ENCODE measurements at regions not wholly inside any gene's neighbourhood (a gene's known extent, or its start where the extent isn't known, plus 50 kb on each side); places are given as distances from the start of the nearest gene placed in this dataset.

- H3K4me3 ChIP-seq (ENCODE audit: low read depth, low read length), result no peak overlapping the region
- no peak for DNase-seq (ENCODE audit: low read depth, low spot score)
- TF ChIP-seq CTCF (IDR thresholded peaks at IDR 0.05; ENCODE audit: low read depth, low read length), result no peak
- in situ Hi-C loops (cut with HindIII; ENCODE audit: low sequenced_read_pairs), result no loop called here
Observed at GRCh38 chr3:78134496-78134895, 1094.6 kb downstream of the ROBO2 start.

- in situ Hi-C loops (cut with HindIII; ENCODE audit: low sequenced_read_pairs), result no loop called here
- H3K4me3 ChIP-seq (ENCODE audit: low read depth, low read length), result no peak overlapping the region
- DNase-seq (ENCODE audit: low read depth, low spot score), result peak; percentile 74
- no peak for TF ChIP-seq CTCF (IDR thresholded peaks at IDR 0.05; ENCODE audit: low read depth, low read length)
Observed at GRCh38 chr3:78139166-78139565, 1099.3 kb downstream of the ROBO2 start.

GRCh38 chr3:78140274-78140673, 1100.4 kb downstream of the ROBO2 start:
- in situ Hi-C loops (cut with HindIII; ENCODE audit: low sequenced_read_pairs), result no loop called here
- no peak overlapping the region for H3K4me3 ChIP-seq (ENCODE audit: low read depth, low read length)
- TF ChIP-seq CTCF (IDR thresholded peaks at IDR 0.05; ENCODE audit: low read depth, low read length), result peak; percentile 28
- peak; percentile 10 for DNase-seq (ENCODE audit: low read depth, low spot score)

- no peak overlapping the region for H3K4me3 ChIP-seq (ENCODE audit: low read depth, low read length)
- in situ Hi-C loops (cut with HindIII; ENCODE audit: low sequenced_read_pairs), result no loop called here
- TF ChIP-seq CTCF (IDR thresholded peaks at IDR 0.05; ENCODE audit: low read depth, low read length), result no peak
- DNase-seq (ENCODE audit: low read depth, low spot score), result no peak
Observed at GRCh38 chr3:78140866-78141265, 1101.0 kb downstream of the ROBO2 start.

GRCh38 chr3:78141269-78141668, 1101.4 kb downstream of the ROBO2 start:
- TF ChIP-seq CTCF (IDR thresholded peaks at IDR 0.05; ENCODE audit: low read depth, low read length), result no peak
- peak; percentile 61 for DNase-seq (ENCODE audit: low read depth, low spot score)
- no peak overlapping the region for H3K4me3 ChIP-seq (ENCODE audit: low read depth, low read length)
- in situ Hi-C loops (cut with HindIII; ENCODE audit: low sequenced_read_pairs), result no loop called here

- no peak for DNase-seq (ENCODE audit: low read depth, low spot score)
- in situ Hi-C loops (cut with HindIII; ENCODE audit: low sequenced_read_pairs), result no loop called here
- H3K4me3 ChIP-seq (ENCODE audit: low read depth, low read length), result no peak overlapping the region
- no peak for TF ChIP-seq CTCF (IDR thresholded peaks at IDR 0.05; ENCODE audit: low read depth, low read length)
Observed at GRCh38 chr3:78143000-78143399, 1103.1 kb downstream of the ROBO2 start.
